Hematopoietic multipotent progenitor cell treated with erythropoietin and hydrocortisone succinate and interleukin-3 and kit ligand, for 15 days (in vitro differentiated cells): ENCODE measurements at regions not wholly inside any gene's neighbourhood (a gene's known extent, or its start where the extent isn't known, plus 50 kb on each side); places are given as distances from the start of the nearest gene placed in this dataset.

Experiments
- DNase-seq: peaks from one replicate; pipeline ENCODE4 v3.0.0-alpha.2; 2015; ENCODE audit warnings: low spot score

GRCh38 chr11:25890626-25891260, 441.2 kb upstream of the ANO3 start:
- DNase-seq = no peak

- DNase-seq = no peak
Observed at GRCh38 chr11:25891960-25892359, 440.0 kb upstream of the ANO3 start.

GRCh38 chr11:25899617-25900160, 432.2 kb upstream of the ANO3 start:
- DNase-seq = no peak

GRCh38 chr11:25900814-25901213, 431.1 kb upstream of the ANO3 start:
- no peak for DNase-seq

- no peak for DNase-seq
Observed at GRCh38 chr11:25901415-25901814, 430.5 kb upstream of the ANO3 start.

GRCh38 chr11:25902476-25902875, 429.5 kb upstream of the ANO3 start:
- DNase-seq = no peak

GRCh38 chr11:25908726-25909125, 423.2 kb upstream of the ANO3 start:
- DNase-seq = no peak

- no peak for DNase-seq
Observed at GRCh38 chr11:25910086-25910485, 421.8 kb upstream of the ANO3 start.

- DNase-seq = no peak
Observed at GRCh38 chr11:25920356-25920755, 411.6 kb upstream of the ANO3 start.

- no peak for DNase-seq
Observed at GRCh38 chr11:25924586-25924985, 407.3 kb upstream of the ANO3 start.

- no peak for DNase-seq
Observed at GRCh38 chr11:25925359-25925758, 406.6 kb upstream of the ANO3 start.

- DNase-seq = no peak
Observed at GRCh38 chr11:25927411-25927953, 404.4 kb upstream of the ANO3 start.

GRCh38 chr11:25928076-25928475, 403.9 kb upstream of the ANO3 start:
- DNase-seq = no peak

- DNase-seq = no peak
Observed at GRCh38 chr11:25938952-25939351, 393.0 kb upstream of the ANO3 start.

- no peak for DNase-seq
Observed at GRCh38 chr11:25939691-25940090, 392.2 kb upstream of the ANO3 start.

GRCh38 chr11:25941353-25941752, 390.6 kb upstream of the ANO3 start:
- no peak for DNase-seq

- no peak for DNase-seq
Observed at GRCh38 chr11:25943031-25943430, 388.9 kb upstream of the ANO3 start.

GRCh38 chr11:25943777-25944661, 387.9 kb upstream of the ANO3 start:
- DNase-seq = no peak

- DNase-seq = no peak
Observed at GRCh38 chr11:25949918-25950317, 382.0 kb upstream of the ANO3 start.

- DNase-seq = no peak
Observed at GRCh38 chr11:25953006-25953405, 378.9 kb upstream of the ANO3 start.

- DNase-seq = no peak
Observed at GRCh38 chr11:25958045-25958444, 373.9 kb upstream of the ANO3 start.

GRCh38 chr11:25961539-25961938, 370.4 kb upstream of the ANO3 start:
- DNase-seq = no peak
